ENCODE measurements at regions not wholly inside any gene's neighbourhood (a gene's known extent, or its start where the extent isn't known, plus 50 kb on each side); places are given as distances from the start of the nearest gene placed in this dataset.
A peak's percentile ranks its signal among the peaks of the same experiment; 100 is the strongest.

DNA sequence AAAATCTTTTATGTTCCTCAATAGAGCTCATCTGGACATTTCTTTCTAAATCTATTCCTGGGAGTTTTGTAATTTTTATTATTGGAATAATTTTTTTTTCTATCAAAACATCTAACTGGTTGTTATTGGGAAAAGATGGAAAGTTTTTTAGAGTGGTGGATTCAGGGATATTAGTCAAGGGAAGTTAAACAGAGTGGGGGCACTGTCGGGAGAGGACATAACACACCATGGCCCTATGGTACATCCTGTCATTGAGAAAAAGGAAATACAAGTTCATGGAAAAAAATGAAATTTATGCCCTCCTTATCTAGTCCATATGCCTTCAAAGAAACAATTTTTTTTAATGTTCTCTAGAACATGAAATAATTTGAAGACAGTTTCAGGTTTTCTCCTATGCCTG, 96.3 kb upstream of the TSPAN5 start:
- no peak for DNase-seq

DNA sequence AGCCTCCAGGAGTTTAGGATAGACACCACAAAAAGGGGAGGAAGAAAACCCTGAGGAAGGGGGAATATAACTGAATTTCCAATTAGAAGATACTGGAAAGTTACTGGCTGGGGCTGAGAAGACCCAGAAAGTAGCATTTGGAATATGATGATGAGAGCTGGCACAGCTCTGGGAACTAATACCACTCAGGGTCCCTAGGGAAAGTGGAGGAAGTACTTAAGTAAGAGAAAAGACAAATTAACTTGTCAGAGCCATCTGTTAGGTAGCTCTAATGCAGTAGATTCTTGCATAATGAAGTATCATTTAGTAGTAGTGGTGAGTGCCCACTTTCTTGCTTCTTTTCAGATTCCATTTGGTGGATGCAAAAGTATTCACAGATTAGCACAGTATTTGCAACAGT, 90.8 kb upstream of the TSPAN5 start:
- no peak for DNase-seq

DNA sequence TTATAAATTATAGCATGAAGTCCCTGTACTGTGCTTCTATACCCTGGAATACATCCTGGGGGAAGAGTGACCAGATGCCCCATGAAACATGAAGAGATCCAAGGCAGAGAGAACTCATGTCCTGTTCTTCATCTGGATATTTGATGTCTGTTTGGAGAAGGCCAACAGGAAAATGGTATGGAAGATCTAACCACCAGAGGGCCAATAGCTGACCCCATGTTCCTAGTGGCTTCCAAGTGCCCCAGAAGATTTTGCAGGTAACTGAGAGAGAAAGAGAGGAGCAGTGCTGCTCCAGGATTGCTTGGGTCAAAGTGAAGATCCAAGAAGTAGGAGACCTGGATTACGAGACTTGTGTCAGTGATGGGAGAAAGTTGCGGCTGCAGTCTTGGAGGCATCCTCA, 90.2 kb upstream of the TSPAN5 start:
- no peak for DNase-seq

DNA sequence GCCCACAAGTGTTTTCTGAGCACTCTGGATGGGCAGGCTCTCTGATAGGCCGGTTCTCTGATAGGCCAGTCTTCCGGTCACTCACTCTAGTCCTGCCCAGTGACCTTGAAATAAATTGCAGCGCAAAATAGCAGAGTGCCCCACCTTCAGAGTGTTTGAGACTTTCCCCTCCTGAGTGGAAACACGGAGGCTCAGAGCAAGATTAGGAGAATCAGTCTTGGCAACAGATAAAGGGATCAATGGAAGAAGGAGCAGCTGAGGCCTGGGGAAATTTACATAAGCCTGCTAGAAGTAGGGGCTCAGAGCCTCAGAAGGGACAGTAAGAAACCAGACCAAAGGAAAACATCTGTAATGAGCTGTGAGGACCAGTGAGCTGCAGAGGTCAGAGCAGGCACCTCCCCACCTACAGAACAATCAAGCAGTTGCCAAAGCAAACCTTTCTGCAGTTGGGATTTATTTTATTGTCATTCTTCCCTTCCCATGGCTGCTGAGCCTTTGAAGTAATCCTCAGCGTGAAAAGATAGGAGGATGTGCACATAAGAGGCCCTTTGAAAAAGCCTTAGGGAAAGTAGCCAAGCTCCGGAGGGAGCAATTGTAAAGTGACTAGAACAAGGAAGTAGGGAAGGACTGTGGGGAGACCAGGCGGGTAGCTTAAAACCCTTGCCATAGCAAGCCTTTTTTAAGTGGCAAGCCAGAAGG, 89.1 kb upstream of the TSPAN5 start:
- no peak for DNase-seq

GRCh38 chr4:98746936-98747335, 88.5 kb upstream of the TSPAN5 start:
- DNase-seq, result no peak

GRCh38 chr4:98746530-98746929, 88.1 kb upstream of the TSPAN5 start:
- no peak for DNase-seq

DNA sequence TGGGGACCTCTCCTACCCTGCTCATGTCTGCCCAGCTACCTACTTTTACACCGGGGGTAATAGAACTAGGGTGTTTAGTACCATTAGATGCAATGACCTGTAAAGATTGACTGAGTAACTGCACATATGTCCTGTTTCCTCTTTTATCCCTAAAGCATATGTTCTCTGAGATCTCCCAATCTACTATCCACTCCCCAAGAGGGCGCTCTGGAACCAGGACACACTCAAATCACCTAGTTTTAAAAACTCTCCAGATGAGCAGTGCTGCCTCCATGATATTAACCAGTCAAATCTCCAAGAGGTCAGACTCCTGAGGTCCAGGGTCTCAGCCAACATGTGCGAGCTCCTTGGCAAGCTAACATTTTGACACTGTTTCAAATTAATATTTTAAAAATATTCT, 87.0 kb upstream of the TSPAN5 start:
- peak; percentile 53 for DNase-seq

- no peak for DNase-seq
Observed at GRCh38 chr4:98744372-98745150, 86.2 kb upstream of the TSPAN5 start.

- DNase-seq, result no peak
Observed at GRCh38 chr4:98741952-98742351, 83.5 kb upstream of the TSPAN5 start.

- DNase-seq, result no peak
Observed at GRCh38 chr4:98739751-98740150, 81.3 kb upstream of the TSPAN5 start.

DNA sequence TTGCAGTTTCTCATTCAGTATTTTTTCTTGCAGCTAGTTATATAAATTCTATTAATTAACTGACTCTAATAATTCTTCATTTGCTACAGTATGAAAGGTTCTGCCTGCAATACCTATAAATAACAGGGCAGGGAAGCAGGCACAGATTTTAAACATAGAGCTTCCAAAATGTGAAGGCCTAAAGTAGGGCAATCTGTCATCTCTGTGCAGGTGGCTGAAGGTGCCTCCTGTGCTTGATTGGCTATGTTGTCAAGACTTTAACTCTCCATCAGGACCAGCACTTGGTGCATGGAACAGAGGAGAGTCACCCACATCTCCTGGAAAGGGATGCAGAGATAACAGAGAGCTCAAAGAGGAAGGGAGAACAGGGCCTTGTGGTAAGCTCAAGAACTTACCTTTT, 75.2 kb upstream of the TSPAN5 start:
- DNase-seq, result no peak

DNA sequence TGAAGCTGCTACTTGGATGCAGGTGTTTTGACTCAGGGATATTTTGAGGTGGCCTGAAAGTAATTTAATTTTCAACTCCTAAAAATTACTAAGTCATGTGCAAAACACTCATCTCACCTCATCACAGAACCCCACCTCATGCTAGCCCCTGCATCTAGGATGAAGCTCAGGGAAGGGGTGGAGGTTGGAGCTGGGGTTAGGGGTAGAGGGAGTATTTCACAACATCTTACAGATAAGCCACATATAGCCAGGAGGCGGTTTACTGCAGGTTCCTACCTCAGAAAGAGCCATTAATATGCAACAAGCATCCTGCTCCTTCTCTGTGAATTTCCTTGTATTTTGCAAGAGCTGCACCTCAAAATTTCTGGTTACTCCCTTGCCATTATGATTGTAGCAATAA, 70.5 kb upstream of the TSPAN5 start:
- no peak for DNase-seq

DNA sequence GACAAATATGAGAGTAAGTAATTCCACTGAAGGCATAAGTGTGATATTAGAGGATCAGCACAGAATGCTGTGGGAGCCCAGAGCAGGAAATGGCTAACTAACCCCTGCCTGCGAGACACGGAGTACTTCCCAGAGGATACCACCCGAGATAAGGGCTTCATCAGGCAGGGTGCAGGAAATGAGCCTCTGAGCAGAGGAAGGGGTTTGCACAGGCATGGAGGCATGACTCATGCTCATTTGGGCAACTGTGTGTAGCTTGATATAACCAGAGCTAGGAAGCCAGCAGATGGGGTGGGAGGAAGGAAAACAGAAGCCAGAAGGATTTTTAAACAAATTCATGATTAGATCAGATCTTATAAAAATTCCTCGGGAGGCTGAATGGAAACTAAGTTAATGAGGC, 70.0 kb upstream of the TSPAN5 start:
- DNase-seq, result peak; percentile 72

DNA sequence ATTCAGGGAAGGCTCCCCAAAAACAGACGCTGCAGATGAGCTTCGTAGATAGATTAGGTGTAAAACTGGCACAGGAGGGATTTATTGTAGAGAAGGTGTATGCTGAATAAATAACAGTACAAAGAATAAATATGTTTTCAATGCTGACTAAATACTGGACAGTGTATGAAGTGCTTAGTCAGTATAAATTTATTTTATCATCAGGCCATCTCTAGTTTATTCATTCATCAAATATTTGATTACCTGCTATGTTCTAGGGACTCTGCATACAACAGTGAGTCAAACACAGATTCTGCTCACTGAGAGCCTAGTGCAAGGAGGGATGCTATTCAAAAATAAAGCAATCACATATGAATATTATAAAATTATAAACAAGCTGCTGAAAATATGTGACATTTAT, 63.6 kb upstream of the TSPAN5 start:
- DNase-seq, result no peak

- DNase-seq, result peak; percentile 33
Observed at GRCh38 chr4:98720871-98721480, 62.6 kb upstream of the TSPAN5 start.

- DNase-seq, result no peak
Observed at GRCh38 chr4:98716796-98717195, 58.4 kb upstream of the TSPAN5 start.

- DNase-seq, result no peak
Observed at GRCh38 chr4:98712607-98713006, 54.2 kb upstream of the TSPAN5 start.

- DNase-seq, result no peak
Observed at GRCh38 chr4:98711526-98711925, 53.1 kb upstream of the TSPAN5 start.

DNA sequence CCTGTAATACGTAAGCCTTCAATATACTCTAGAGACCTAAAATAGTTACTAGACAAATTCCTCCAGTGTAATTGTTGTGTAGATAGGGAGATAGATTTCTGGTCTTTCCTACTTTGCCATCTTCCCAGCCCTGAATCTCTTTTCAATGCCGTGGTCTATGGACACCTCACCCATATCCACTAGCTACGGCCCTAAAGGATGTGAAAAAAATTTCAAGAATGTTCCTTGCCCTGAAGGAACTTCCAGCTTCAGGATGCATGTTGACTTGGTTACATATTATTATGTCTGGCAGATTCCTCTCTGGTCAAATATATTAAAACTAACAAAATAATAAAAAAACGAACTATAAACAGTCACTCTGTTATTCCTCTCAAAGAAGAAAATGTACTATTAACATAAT, 52.4 kb upstream of the TSPAN5 start:
- no peak for DNase-seq
